Endothelial cell (in vitro differentiated cells): ENCODE measurements at regions not wholly inside any gene's neighbourhood (a gene's known extent, or its start where the extent isn't known, plus 50 kb on each side); places are given as distances from the start of the nearest gene placed in this dataset.

ENCODE experiments used
- DNase-seq: peaks from one replicate; pipeline ENCODE4 v3.0.0; 2021; ENCODE audit warnings: low spot score
- H3K27ac Mint-ChIP-seq: one replicate; pipeline ENCODE4 v1.8.0; 2021; ENCODE audit warnings: mixed read lengths, inconsistent platforms; ENCODE audit not compliant: unreplicated experiment
- H3K27me3 Mint-ChIP-seq: one replicate; pipeline ENCODE4 v1.8.0; 2021; ENCODE audit warnings: mild to moderate bottlenecking, moderate library complexity, mixed read lengths, inconsistent platforms; ENCODE audit not compliant: unreplicated experiment
- H3K36me3 Mint-ChIP-seq: one replicate; pipeline ENCODE4 v1.8.0; 2021; ENCODE audit warnings: mild to moderate bottlenecking, low read depth, mixed read lengths, inconsistent platforms; ENCODE audit not compliant: unreplicated experiment
- H3K4me1 Mint-ChIP-seq: one replicate; pipeline ENCODE4 v1.8.0; 2021; ENCODE audit warnings: mild to moderate bottlenecking, mixed read lengths, inconsistent platforms; ENCODE audit not compliant: unreplicated experiment
- H3K4me3 Mint-ChIP-seq: one replicate; pipeline ENCODE4 v1.8.0; 2021; ENCODE audit warnings: mild to moderate bottlenecking, mixed read lengths, inconsistent platforms; ENCODE audit not compliant: unreplicated experiment
- H3K9me3 Mint-ChIP-seq: one replicate; pipeline ENCODE4 v1.8.0; 2021; ENCODE audit warnings: mixed read lengths, inconsistent platforms; ENCODE audit not compliant: unreplicated experiment
- CTCF ChIP-seq: fragments of 200-600 bp; sonication (generic); IDR thresholded peaks from one replicate; pipeline ENCODE4 v1.5.0; 2021; ENCODE audit warnings: antibody characterized with exemption; ENCODE audit not compliant: unreplicated experiment

GRCh38 chr22:46083383-46084350 lies 66.7 kb upstream of the PPARA start:
- H3K27ac Mint-ChIP-seq: no peak overlapping the region
- TF ChIP-seq CTCF: no peak
- no peaks in the 10 kb centered on the region for H3K36me3 Mint-ChIP-seq
- peaks cover 5% of the 10 kb centered on the region for H3K27me3 Mint-ChIP-seq
- H3K4me1 Mint-ChIP-seq: no peaks in the 10 kb centered on the region
- DNase-seq: no peak
- H3K4me3 Mint-ChIP-seq: no peak overlapping the region
- H3K9me3 Mint-ChIP-seq: no peaks in the 10 kb centered on the region

- Mint-ChIP-seq H3K27me3 (peaks cover 2% of the 10 kb centered on the region), H3K4me1 (no peaks in the 10 kb centered on the region), H3K27ac (no peak overlapping the region), H3K9me3 (no peaks in the 10 kb centered on the region), H3K4me3 (no peak overlapping the region), H3K36me3 (no peaks in the 10 kb centered on the region)
- DNase-seq: no peak
- TF ChIP-seq CTCF: no peak
These were observed 66.0 kb upstream of the PPARA start for GRCh38 chr22:46084376-46084775.

- H3K4me3 Mint-ChIP-seq: no peak overlapping the region
- DNase-seq: no peak
- peaks cover 2% of the 10 kb centered on the region for H3K27me3 Mint-ChIP-seq
- H3K4me1 Mint-ChIP-seq: no peaks in the 10 kb centered on the region
- H3K9me3 Mint-ChIP-seq: no peaks in the 10 kb centered on the region
- H3K27ac Mint-ChIP-seq: no peak overlapping the region
- TF ChIP-seq CTCF: no peak
- H3K36me3 Mint-ChIP-seq: no peaks in the 10 kb centered on the region
These were observed 65.1 kb upstream of the PPARA start for GRCh38 chr22:46084943-46085827.

- Mint-ChIP-seq H3K4me3 (no peak overlapping the region), H3K9me3 (no peaks in the 10 kb centered on the region), H3K27me3 (peaks cover 2% of the 10 kb centered on the region), H3K36me3 (no peaks in the 10 kb centered on the region), H3K4me1 (no peaks in the 10 kb centered on the region), H3K27ac (no peak overlapping the region)
- no peak for TF ChIP-seq CTCF
- no peak for DNase-seq
These were observed 64.3 kb upstream of the PPARA start for GRCh38 chr22:46085828-46086576.
